ENCODE measurements at regions not wholly inside any gene's neighbourhood (a gene's known extent, or its start where the extent isn't known, plus 50 kb on each side); places are given as distances from the start of the nearest gene placed in this dataset.
A peak's percentile ranks its signal among the peaks of the same experiment; 100 is the strongest.
"Not testable (repeated sequence)": the region's sequence is repeated elsewhere in the genome, so short reads cannot be mapped to it uniquely, and the experiment has no call there.

DNA sequence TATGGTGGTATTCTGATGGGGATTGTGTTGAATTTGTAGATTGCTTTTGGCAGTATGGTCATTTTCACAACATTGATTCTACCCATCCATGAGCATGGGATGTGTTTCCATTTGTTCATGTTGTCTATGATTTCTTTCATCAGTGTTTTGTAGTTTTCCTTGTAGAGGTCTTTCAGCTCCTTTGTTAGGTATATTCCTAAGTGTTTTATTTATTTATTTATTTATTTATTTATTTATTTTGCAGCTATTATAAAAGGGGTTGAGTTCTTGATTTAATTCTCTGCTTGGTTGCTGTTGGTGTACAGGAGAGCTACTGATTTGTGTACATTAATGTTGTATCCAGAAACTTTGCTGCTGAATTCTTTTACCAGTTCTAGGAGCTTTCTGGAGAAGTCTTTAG lies 181.4 kb downstream of the TM2D1 start:
- H3K27ac ChIP-seq; H3K9me3 ChIP-seq; intact Hi-C loops (cut with DNase I); H3K27me3 ChIP-seq; H3K4me1 ChIP-seq; H3K36me3 ChIP-seq (replicated peaks in 1 of 2; ENCODE audit: insufficient read depth in 1 of 2, low read depth in 2 of 2); DNase-seq; ATAC-seq; H3K4me3 ChIP-seq: not testable (repeated sequence)

DNA sequence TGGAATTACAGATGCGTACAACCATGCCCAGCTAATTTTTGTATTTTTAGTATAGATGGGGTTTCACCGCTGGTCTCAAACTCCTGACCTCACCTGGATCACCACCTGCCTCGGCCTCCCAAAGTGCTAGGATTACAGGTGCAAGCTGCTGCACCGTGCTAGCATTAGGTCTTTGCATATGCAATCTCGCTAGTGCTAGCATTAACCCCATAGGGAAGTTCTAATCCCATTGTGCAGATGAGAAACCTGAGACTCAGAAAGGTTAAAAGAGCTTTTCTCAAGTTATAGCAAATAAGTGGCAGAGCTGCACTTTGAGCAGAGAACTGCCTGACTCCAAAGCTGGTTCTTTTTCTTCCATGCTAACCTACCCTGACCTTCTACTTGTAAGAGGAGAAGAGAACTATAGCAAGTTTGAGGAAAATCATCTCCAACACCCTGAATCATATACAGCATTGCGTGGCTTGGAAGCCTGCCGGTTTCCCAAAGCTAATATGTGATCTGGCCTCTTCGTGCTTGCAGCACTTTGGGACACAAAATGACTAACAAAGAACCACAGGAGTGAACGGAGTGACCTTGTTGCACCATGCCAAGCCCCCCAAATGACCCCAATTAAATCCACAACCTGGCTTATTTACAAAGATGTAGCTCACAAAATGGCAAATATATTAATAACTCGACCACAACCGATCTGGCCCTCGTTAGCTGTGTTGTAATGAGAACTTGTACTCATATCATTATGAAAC lies 185.1 kb downstream of the TM2D1 start:
- Histone ChIP-seq H3K36me3 (replicated peaks in 1 of 2; ENCODE audit: insufficient read depth in 1 of 2, low read depth in 2 of 2) (no peaks in the 10 kb centered on the region), H3K4me3 (no peak overlapping the region), H3K27ac (no peak overlapping the region), H3K27me3 (no peaks in the 10 kb centered on the region), H3K9me3 (no peaks in the 10 kb centered on the region), H3K4me1 (no peaks in the 10 kb centered on the region)
- ATAC-seq (no peak), DNase-seq (peak in 1 of 4 donors; percentile 9)
- 72 to 77% methylated on average over 12 of the region's 12 CpGs for WGBS, 2 donors
- TF ChIP-seq, protein P1, sequence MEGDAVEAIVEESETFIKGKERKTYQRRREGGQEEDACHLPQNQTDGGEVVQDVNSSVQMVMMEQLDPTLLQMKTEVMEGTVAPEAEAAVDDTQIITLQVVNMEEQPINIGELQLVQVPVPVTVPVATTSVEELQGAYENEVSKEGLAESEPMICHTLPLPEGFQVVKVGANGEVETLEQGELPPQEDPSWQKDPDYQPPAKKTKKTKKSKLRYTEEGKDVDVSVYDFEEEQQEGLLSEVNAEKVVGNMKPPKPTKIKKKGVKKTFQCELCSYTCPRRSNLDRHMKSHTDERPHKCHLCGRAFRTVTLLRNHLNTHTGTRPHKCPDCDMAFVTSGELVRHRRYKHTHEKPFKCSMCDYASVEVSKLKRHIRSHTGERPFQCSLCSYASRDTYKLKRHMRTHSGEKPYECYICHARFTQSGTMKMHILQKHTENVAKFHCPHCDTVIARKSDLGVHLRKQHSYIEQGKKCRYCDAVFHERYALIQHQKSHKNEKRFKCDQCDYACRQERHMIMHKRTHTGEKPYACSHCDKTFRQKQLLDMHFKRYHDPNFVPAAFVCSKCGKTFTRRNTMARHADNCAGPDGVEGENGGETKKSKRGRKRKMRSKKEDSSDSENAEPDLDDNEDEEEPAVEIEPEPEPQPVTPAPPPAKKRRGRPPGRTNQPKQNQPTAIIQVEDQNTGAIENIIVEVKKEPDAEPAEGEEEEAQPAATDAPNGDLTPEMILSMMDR (IDR thresholded peaks at IDR 0.05), result no peak
- TF ChIP-seq POLR2A (IDR thresholded peaks at IDR 0.05), result no peak
- intact Hi-C loops (cut with DNase I), result no loop called here

DNA sequence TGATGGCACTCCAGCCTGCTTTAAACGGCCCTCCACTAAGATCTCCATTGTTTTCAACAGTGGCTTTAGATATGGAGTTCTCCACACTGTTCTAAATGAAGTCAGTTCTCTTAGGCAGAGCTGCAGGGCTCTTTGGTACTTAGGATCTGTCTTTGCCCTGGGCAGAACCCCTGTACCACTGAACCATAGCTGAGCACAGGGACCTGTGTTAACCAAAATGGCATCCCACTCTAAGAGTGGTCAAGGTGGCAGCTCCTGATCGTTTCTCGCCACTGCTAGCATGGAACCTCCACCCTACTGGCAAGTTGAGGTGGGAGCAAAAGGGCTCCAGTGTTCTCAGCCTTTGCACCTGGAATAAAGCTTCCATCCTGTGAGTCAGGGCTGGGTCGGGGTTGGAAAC lies 186.7 kb downstream of the TM2D1 start:
- TF ChIP-seq, protein P1 (IDR thresholded peaks at IDR 0.05), result no peak
- TF ChIP-seq POLR2A (IDR thresholded peaks at IDR 0.05), result no peak
- intact Hi-C loops (cut with DNase I), result no loop called here
- H3K27me3 ChIP-seq, result no peaks in the 10 kb centered on the region
- DNase-seq (no peak), ATAC-seq (no peak)
- H3K4me3 ChIP-seq, result no peak overlapping the region
- no peak overlapping the region for H3K27ac ChIP-seq
- H3K36me3 ChIP-seq (replicated peaks in 1 of 2; ENCODE audit: insufficient read depth in 1 of 2, low read depth in 2 of 2), result no peaks in the 10 kb centered on the region
- no peaks in the 10 kb centered on the region for H3K4me1 ChIP-seq
- WGBS, 2 donors, result 73 to 81% methylated on average over 4 of the region's 4 CpGs
- no peaks in the 10 kb centered on the region for H3K9me3 ChIP-seq

DNA sequence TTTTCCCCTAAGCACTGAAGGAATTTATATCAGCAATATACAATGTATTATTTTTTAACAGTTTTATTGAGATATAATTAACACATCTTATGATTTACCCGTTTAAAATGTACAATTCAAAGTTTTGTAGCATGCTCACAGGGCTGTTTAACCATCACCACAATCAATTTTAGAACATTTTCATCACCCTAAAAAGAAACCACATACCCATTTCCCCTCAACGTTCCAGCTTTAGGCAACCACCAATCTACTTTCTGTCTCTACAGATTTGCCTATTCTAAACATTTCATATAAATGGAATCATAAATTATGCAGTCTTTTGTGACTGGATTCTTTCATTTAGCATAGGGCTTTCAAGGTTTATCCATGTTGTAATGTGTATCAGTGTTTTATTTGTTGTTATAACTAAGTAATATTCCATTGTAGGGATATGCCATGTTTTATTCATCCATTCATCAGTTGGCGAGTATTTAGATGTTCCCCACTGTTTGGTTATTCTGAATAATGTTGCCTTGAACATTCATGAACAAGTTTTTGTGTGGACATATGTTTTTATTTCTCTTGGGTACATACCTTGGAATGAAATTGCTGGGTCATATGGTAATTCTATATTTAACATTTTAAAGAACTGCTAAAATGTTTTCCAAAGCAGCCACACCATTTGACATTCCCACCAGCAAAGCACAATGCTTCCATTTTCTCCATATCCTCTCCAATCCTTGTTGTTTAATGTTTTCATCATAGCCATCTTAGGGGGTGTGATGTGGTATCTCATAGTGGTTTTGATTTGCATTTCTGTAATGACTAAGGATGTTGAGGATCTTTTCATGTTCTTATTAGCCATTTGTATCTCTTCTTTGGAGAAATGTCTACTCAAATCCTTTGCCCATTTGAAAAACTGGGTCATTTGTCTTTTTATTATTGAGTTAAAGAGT lies 188.5 kb downstream of the TM2D1 start:
- Histone ChIP-seq H3K4me1 (no peaks in the 10 kb centered on the region), H3K27me3 (no peaks in the 10 kb centered on the region), H3K36me3 (replicated peaks in 1 of 2; ENCODE audit: insufficient read depth in 1 of 2, low read depth in 2 of 2) (no peaks in the 10 kb centered on the region), H3K4me3 (no peak overlapping the region), H3K27ac (no peak overlapping the region), H3K9me3 (no peaks in the 10 kb centered on the region)
- no peak for ATAC-seq
- intact Hi-C loops (cut with DNase I), result no loop called here
- TF ChIP-seq POLR2A (IDR thresholded peaks at IDR 0.05), result no peak
- TF ChIP-seq, protein P1 (IDR thresholded peaks at IDR 0.05), result no peak
- 76 to 82% methylated on average over 3 of the region's 3 CpGs for WGBS, 2 donors
- DNase-seq, result no peak

DNA sequence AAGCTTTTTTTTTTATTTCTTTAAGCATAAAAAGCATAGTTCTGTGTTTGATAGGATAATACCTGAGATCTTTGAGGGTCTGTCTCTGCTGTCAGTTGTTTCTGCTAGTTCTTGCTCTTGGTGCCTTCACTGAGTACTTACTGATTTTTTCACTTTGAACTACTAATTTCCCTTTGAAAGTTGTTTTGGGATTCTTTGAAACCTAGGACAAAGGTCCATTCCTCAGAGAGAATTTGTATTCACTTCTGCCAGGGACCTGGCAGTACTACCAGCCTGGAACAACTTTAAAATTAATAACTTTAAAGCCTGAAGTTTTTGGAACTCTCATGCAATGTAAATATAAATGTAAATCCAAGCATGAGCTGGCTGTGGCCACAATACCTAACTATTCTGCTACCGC lies 190.1 kb downstream of the TM2D1 start:
- no peak overlapping the region for H3K27ac ChIP-seq
- intact Hi-C loops (cut with DNase I), result no loop called here
- WGBS, 2 donors, result 96 to 100% methylated on average over 1 of the region's 1 CpG
- H3K36me3 ChIP-seq (replicated peaks in 1 of 2; ENCODE audit: insufficient read depth in 1 of 2, low read depth in 2 of 2), result no peaks in the 10 kb centered on the region
- TF ChIP-seq, protein P1 (IDR thresholded peaks at IDR 0.05), result no peak
- H3K9me3 ChIP-seq, result no peaks in the 10 kb centered on the region
- no peaks in the 10 kb centered on the region for H3K4me1 ChIP-seq
- no peaks in the 10 kb centered on the region for H3K27me3 ChIP-seq
- no peak for ATAC-seq
- no peak overlapping the region for H3K4me3 ChIP-seq
- DNase-seq, result no peak

Data from body of pancreas (tissue), 4 donors.